Esophagus squamous epithelium (tissue), 4 donors: ENCODE measurements at regions not wholly inside any gene's neighbourhood (a gene's known extent, or its start where the extent isn't known, plus 50 kb on each side); places are given as distances from the start of the nearest gene placed in this dataset.
"Not testable (repeated sequence)": the region's sequence is repeated elsewhere in the genome, so short reads cannot be mapped to it uniquely, and the experiment has no call there.

Source experiments
- CTCF ChIP-seq, 6 experiments: fragments of 450-650 bp in 4 of 6; fragments of 200-600 bp in 2 of 6; sonication (generic) in 2 of 6; IDR thresholded peaks; one replicate each; pipeline ENCODE4 v1.5.1; 2016 to 2019; ENCODE audit warnings: antibody characterized with exemption in 6 of 6, mild to moderate bottlenecking in 4 of 6, moderate library complexity in 4 of 6
- POLR2A ChIP-seq, 4 donors: fragments of 450-650 bp; IDR thresholded peaks; one replicate each; pipeline ENCODE4 v1.6.1; 2017; ENCODE audit warnings: antibody characterized with exemption in 4 of 4, mild to moderate bottlenecking in 4 of 4, moderate library complexity in 3 of 4

GRCh38 chr22:25309586-25309985, 90.1 kb downstream of the CRYBB2 start:
- TF ChIP-seq POLR2A, CTCF (IDR thresholded peaks at IDR 0.05): not testable (repeated sequence)
